Adrenal gland (tissue), 5 donors: ENCODE measurements at regions not wholly inside any gene's neighbourhood (a gene's known extent, or its start where the extent isn't known, plus 50 kb on each side); places are given as distances from the start of the nearest gene placed in this dataset.

ENCODE experiments used
- CTCF ChIP-seq, 6 experiments: fragments of 450-650 bp in 4 of 6; fragments of 200-600 bp in 2 of 6; sonication (generic) in 1 of 6; IDR thresholded peaks; 1 replicate in 5 of 6; 2 replicates in 1 of 6; pipeline versions ENCODE4 v1.5.1 to v1.8.0; 2016 to 2021; ENCODE audit warnings: antibody characterized with exemption in 6 of 6, mild to moderate bottlenecking in 2 of 6, moderate library complexity in 1 of 6
- POLR2A ChIP-seq, 2 donors: fragments of 450-650 bp; IDR thresholded peaks; one replicate each; pipeline ENCODE4 v1.6.1; 2017; ENCODE audit warnings: antibody characterized with exemption in 2 of 2, mild to moderate bottlenecking in 2 of 2, moderate library complexity in 1 of 2
- donor health status: DM: no; HTN: no; CAD: no.

DNA sequence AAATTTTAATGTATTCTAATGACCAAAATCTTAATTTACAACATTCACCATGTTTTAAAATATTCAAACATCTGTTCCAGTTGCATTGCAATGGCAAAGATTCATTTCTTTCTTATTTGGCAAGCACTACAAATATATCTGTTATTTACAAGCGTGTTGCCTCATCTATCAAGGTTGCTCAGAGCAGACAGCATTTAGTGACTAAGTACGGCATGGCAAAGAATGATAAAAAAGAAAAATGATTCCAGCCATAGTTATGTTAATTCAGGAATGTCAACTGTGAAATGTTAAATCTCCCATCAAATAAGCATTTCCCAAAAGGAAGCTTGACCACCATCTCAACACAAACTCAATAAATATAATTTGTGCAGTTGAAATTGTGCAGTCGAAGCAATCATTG lies 312.1 kb downstream of the SEC23A start:
- no peak for TF ChIP-seq POLR2A (IDR thresholded peaks at IDR 0.05)
- no peak for TF ChIP-seq CTCF (IDR thresholded peaks at IDR 0.05)
